HepG2 (cell line): ENCODE measurements at regions not wholly inside any gene's neighbourhood (a gene's known extent, or its start where the extent isn't known, plus 50 kb on each side); places are given as distances from the start of the nearest gene placed in this dataset.

ENCODE experiments used
- MTF2 ChIP-seq: sonication (generic); formaldehyde crosslinking; IDR thresholded peaks from 2 replicates; pipeline ENCODE4 v1.5.0; 2020; ENCODE audit warnings: missing genetic modification reagents, borderline replicate concordance
- MXI1 ChIP-seq: IDR thresholded peaks from 3 replicates; pipeline ENCODE4 v1.6.1; 2012; ENCODE audit warnings: low read depth, low read length, inconsistent platforms, borderline replicate concordance

DNA sequence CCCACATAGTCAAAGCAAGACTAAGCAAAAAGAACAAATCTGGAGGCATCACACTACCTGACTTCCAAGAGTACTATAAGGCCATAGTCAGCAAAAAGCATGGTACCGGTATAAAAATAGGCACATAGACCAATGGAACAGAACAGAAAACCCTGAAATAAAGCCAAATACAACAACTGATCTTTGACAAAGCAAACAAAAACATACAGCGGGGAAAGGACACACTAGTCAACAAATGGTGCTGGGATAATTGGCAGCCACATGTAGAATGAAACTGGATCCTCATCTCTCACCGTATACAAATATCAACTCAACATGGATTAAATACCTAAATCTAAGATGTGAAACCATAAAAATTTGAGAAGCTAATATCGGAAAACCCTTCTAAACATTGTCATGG, 819.3 kb upstream of the FRG1 start:
- TF ChIP-seq MTF2 (no peak), MXI1 (no peak)
